ENCODE measurements at regions not wholly inside any gene's neighbourhood (a gene's known extent, or its start where the extent isn't known, plus 50 kb on each side); places are given as distances from the start of the nearest gene placed in this dataset.
A peak's percentile ranks its signal among the peaks of the same experiment; 100 is the strongest.

DNA sequence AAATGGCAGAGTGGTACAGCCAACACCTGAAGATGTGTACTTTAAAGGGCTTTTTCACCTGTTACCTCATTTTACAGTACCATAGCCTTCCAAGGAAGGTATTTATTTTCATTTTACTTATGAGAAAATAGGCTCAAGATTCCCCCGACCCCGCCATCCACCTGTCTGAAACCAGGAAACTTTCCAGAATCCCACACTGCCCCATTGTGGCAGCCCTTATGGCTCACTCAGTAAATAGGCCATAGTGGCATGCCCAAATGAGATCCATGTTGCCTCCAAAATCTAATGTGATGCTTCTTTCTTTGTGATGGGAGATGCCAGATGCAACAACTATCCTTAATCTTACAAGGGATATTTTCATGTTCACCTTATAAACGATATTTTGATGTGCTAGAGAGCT, 97.8 kb downstream of the EBNA1BP2 start:
- Histone ChIP-seq H3K4me1 (peaks cover 2% of the 10 kb centered on the region), H3K36me3 (ENCODE audit: control insufficient read depth, insufficient read depth, low read length) (no peaks in the 10 kb centered on the region), H3K79me2 (no peaks in the 10 kb centered on the region), H3K9ac (no peak overlapping the region), H2AFZ (no peak overlapping the region), H3K4me2 (ENCODE audit: low read length) (no peak overlapping the region), H3K9me3 (ENCODE audit: control insufficient read depth, low read length) (no peaks in the 10 kb centered on the region), H3K27ac (no peak overlapping the region), H3K27me3 (ENCODE audit: control insufficient read depth, insufficient read depth, low read length) (no peaks in the 10 kb centered on the region), H3K4me3 (ENCODE audit: low read depth, low read length) (no peak overlapping the region)
- TF ChIP-seq, protein P1, sequence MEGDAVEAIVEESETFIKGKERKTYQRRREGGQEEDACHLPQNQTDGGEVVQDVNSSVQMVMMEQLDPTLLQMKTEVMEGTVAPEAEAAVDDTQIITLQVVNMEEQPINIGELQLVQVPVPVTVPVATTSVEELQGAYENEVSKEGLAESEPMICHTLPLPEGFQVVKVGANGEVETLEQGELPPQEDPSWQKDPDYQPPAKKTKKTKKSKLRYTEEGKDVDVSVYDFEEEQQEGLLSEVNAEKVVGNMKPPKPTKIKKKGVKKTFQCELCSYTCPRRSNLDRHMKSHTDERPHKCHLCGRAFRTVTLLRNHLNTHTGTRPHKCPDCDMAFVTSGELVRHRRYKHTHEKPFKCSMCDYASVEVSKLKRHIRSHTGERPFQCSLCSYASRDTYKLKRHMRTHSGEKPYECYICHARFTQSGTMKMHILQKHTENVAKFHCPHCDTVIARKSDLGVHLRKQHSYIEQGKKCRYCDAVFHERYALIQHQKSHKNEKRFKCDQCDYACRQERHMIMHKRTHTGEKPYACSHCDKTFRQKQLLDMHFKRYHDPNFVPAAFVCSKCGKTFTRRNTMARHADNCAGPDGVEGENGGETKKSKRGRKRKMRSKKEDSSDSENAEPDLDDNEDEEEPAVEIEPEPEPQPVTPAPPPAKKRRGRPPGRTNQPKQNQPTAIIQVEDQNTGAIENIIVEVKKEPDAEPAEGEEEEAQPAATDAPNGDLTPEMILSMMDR (IDR thresholded peaks at IDR 0.05): no peak

DNA sequence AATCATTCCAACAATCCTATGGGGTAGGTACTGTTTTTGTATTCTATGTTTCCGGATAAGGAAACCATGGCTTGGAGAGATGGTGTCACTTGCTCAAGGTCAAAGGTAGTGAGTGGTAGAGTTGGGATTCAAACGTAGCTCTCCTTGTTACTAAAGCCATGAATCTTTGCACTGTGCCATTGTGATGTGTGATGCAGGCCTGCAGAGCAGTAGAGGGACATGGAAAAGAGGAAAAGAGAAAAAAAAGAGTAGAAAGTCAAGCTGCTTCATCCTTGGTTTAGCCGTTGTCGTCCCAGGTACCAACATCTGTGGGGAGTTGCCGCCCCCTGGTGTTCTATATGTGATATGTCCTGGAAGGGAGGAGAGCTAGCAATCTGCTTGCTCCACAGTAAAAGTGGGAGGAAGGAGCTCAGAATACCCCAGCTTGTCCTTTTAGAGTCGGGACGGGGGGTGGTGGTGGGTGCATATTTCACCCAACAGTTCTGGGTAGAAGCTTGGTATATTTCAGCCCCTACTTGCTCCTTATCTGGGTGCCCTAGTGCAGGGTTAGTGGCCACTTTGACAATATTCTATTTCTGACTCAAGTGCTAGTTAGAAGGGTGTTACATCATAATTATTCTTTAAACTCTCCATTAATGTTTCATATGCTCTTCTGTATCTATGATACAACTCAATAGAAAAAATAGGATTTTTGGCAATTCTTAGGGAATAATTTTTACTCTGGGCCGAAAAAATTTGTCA, 98.4 kb downstream of the EBNA1BP2 start:
- Histone ChIP-seq H3K79me2 (no peaks in the 10 kb centered on the region), H3K36me3 (ENCODE audit: control insufficient read depth, insufficient read depth, low read length) (no peaks in the 10 kb centered on the region), H3K4me2 (ENCODE audit: low read length) (no peak overlapping the region), H2AFZ (peak overlapping the region; percentile 48), H3K4me3 (ENCODE audit: low read depth, low read length) (no peak overlapping the region), H3K4me1 (peaks cover 2% of the 10 kb centered on the region), H3K9me3 (ENCODE audit: control insufficient read depth, low read length) (no peaks in the 10 kb centered on the region), H3K27ac (no peak overlapping the region), H3K27me3 (ENCODE audit: control insufficient read depth, insufficient read depth, low read length) (no peaks in the 10 kb centered on the region), H3K9ac (no peak overlapping the region)
- TF ChIP-seq, protein P1 (IDR thresholded peaks at IDR 0.05): peak; percentile 56

DNA sequence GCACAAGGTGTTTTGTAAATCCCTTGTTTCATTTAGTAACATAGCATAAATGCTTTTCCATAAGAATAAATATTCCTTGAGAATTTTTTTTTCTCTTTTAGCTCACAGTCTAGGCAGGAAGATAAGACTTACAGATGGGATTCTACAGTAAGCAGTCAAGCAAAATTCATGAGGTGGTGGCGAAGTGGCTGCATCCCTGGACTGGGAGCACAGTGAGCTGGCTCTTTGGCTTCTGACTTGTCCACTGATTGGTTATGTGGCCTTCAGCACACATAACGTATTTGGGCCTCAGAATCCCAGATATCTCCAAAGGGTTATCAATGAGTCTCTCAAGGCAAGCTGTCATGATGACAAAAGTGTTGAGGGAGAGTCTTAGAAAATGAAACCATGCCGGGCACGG, 99.8 kb downstream of the EBNA1BP2 start:
- no peaks in the 10 kb centered on the region for H3K9me3 ChIP-seq (ENCODE audit: control insufficient read depth, low read length)
- no peak overlapping the region for H3K4me3 ChIP-seq (ENCODE audit: low read depth, low read length)
- no peak overlapping the region for H3K4me2 ChIP-seq (ENCODE audit: low read length)
- no peak overlapping the region for H3K27ac ChIP-seq
- H3K9ac ChIP-seq: no peak overlapping the region
- H3K79me2 ChIP-seq: no peaks in the 10 kb centered on the region
- no peaks in the 10 kb centered on the region for H3K36me3 ChIP-seq (ENCODE audit: control insufficient read depth, insufficient read depth, low read length)
- peaks cover 2% of the 10 kb centered on the region for H3K4me1 ChIP-seq
- no peak overlapping the region for H2AFZ ChIP-seq
- TF ChIP-seq, protein P1 (IDR thresholded peaks at IDR 0.05): no peak
- no peaks in the 10 kb centered on the region for H3K27me3 ChIP-seq (ENCODE audit: control insufficient read depth, insufficient read depth, low read length)

DNA sequence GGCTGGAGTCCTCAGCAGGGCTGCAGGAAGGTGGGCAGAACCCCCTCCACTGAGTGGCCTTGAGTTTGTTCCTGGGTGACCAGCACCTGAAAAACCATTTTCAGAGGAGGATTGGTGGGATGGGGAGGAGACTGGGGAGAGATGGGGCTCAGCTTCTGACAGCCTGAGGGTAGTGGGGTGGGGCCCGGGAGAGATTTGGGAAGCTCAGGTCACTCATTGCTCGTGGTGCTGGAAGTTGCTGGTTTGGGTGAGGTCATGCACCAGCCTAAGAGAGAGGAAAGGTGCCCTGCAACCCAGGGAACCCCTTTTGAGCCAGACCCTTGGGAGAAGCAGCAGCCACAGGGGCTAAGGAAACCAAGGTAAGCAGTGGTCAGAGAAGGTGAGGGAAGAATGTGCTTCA, 100.8 kb downstream of the EBNA1BP2 start:
- Histone ChIP-seq H3K9ac (no peak overlapping the region), H3K79me2 (no peaks in the 10 kb centered on the region), H3K36me3 (ENCODE audit: control insufficient read depth, insufficient read depth, low read length) (no peaks in the 10 kb centered on the region), H3K4me1 (peaks cover 2% of the 10 kb centered on the region), H3K4me3 (ENCODE audit: low read depth, low read length) (no peak overlapping the region), H2AFZ (no peak overlapping the region), H3K9me3 (ENCODE audit: control insufficient read depth, low read length) (no peaks in the 10 kb centered on the region), H3K4me2 (ENCODE audit: low read length) (no peak overlapping the region), H3K27me3 (ENCODE audit: control insufficient read depth, insufficient read depth, low read length) (no peaks in the 10 kb centered on the region), H3K27ac (no peak overlapping the region)
- TF ChIP-seq, protein P1 (IDR thresholded peaks at IDR 0.05): no peak

DNA sequence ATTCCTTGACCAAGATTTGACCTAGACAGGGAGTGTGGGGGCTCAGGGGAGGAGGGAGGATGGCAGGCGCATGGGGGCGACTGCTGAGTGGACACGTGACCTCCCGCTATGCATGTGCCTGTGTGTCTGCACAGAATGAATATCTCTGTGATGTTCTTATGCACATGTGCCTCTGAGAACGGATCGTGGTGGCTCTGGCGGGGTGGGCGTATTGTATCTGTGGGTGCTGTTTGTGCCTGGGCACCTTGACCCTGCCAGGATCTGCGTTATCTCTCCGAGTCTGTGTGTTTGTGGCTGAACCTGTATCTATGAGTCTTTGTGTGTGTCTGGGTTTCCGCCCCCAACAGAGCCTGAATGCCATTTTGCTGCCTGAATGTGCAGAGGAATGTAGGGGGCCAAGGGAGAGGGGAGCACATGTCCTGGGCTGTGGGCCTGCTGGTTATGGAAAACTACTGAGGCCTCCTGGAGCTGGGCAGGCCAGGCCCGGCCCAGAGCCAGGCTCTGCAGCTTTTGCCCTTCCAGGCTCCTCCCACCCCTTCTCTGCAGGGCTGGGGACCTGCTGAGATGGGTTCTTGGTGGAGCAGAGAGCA, 102.5 kb downstream of the EBNA1BP2 start:
- no peaks in the 10 kb centered on the region for H3K36me3 ChIP-seq (ENCODE audit: control insufficient read depth, insufficient read depth, low read length)
- no peaks in the 10 kb centered on the region for H3K9me3 ChIP-seq (ENCODE audit: control insufficient read depth, low read length)
- H3K4me2 ChIP-seq (ENCODE audit: low read length): no peak overlapping the region
- H3K4me1 ChIP-seq: peaks cover 2% of the 10 kb centered on the region
- no peak overlapping the region for H3K27ac ChIP-seq
- H3K9ac ChIP-seq: no peak overlapping the region
- H3K27me3 ChIP-seq (ENCODE audit: control insufficient read depth, insufficient read depth, low read length): no peaks in the 10 kb centered on the region
- no peak overlapping the region for H3K4me3 ChIP-seq (ENCODE audit: low read depth, low read length)
- TF ChIP-seq, protein P1 (IDR thresholded peaks at IDR 0.05): no peak
- no peaks in the 10 kb centered on the region for H3K79me2 ChIP-seq
- H2AFZ ChIP-seq: peak overlapping the region; percentile 42

Data from parathyroid adenoma (tissue), 2 donors.